Gastrocnemius medialis (tissue), 4 donors: ENCODE measurements at regions not wholly inside any gene's neighbourhood (a gene's known extent, or its start where the extent isn't known, plus 50 kb on each side); places are given as distances from the start of the nearest gene placed in this dataset.

Experiments used
- ATAC-seq, 2 donors: fragments of 150-250 bp; one replicate each; pipeline ENCODE4 v1.9.1; 2016
- DNase-seq, 2 donors: peaks; one replicate each; pipeline ENCODE4 v3.0.0-alpha.2; 2019
- H3K27ac ChIP-seq, 4 donors: fragments of 200-600 bp; sonication (generic); 1 replicate in 1 of 4; 2 replicates in 3 of 4; pipeline ENCODE4 v1.5.1; 2016 to 2018; ENCODE audit warnings: mild to moderate bottlenecking in 2 of 4, moderate library complexity in 1 of 4
- H3K27me3 ChIP-seq, 3 donors: fragments of 200-600 bp; sonication (generic) in 2 of 3; 1 replicate in 1 of 3; 2 replicates in 2 of 3; pipeline versions ENCODE4 v1.5.1 to v1.6.0; 2016 to 2019; ENCODE audit warnings: mild to moderate bottlenecking in 1 of 3, moderate library complexity in 1 of 3
- H3K36me3 ChIP-seq, 2 donors: fragments of 200-600 bp; sonication (generic) in 1 of 2; one replicate each; pipeline ENCODE4 v1.5.1; 2017 to 2018
- H3K4me1 ChIP-seq, 2 donors: fragments of 200-600 bp; sonication (generic) in 1 of 2; one replicate each; pipeline ENCODE4 v1.5.1; 2016 to 2017; ENCODE audit warnings: mild to moderate bottlenecking in 2 of 2
- H3K4me3 ChIP-seq, 4 donors: fragments of 200-600 bp; sonication (generic) in 3 of 4; 1 replicate in 1 of 4; 2 replicates in 3 of 4; pipeline ENCODE4 v1.5.1; 2016 to 2019; ENCODE audit warnings: mild to moderate bottlenecking in 2 of 4
- H3K9me3 ChIP-seq, 3 donors: fragments of 200-600 bp; sonication (generic) in 2 of 3; 1 replicate in 1 of 3; 2 replicates in 2 of 3; pipeline ENCODE4 v1.5.1; 2016 to 2019
- CTCF ChIP-seq, 5 experiments: fragments of 450-650 bp in 3 of 5; fragments of 200-600 bp in 2 of 5; sonication (generic) in 2 of 5; IDR thresholded peaks in 4 of 5; conservative IDR thresholded peaks in 1 of 5; 1 replicate in 4 of 5; 2 replicates in 1 of 5; pipeline ENCODE4 v1.5.1; 2016 to 2019; ENCODE audit warnings: antibody characterized with exemption in 5 of 5, mild to moderate bottlenecking in 3 of 5, moderate library complexity in 3 of 5
- POLR2A ChIP-seq, 2 donors: fragments of 450-650 bp; IDR thresholded peaks; one replicate each; pipeline ENCODE4 v1.6.1; 2017; ENCODE audit warnings: antibody characterized with exemption in 2 of 2, mild to moderate bottlenecking in 2 of 2, moderate library complexity in 2 of 2
- in situ Hi-C, 4 donors: fragments of 200-750 bp; cut with MboI; loops; one replicate each; pipeline versions ENCODE4 v1.15.0 to v1.8.0; 2017; ENCODE audit warnings: low sequenced_read_pairs in 4 of 4
- intact Hi-C: fragments of 100-400 bp; cut with DNase I; formaldehyde crosslinking; loops from one replicate; pipeline ENCODE4 v1.15.1; 2023; ENCODE audit warnings: low total_unique reads

GRCh38 chr1:99482286-99482685, 163.6 kb upstream of the PALMD start:
- Histone ChIP-seq H3K4me1 (no peaks in the 10 kb centered on the region), H3K27ac (no peak overlapping the region), H3K27me3 (no peaks in the 10 kb centered on the region), H3K9me3 (no peaks in the 10 kb centered on the region), H3K4me3 (no peak overlapping the region), H3K36me3 (no peaks in the 10 kb centered on the region)
- no peak for ATAC-seq
- in situ Hi-C loops: loop anchor here in 3 of 4 donors (10.0 to 25.0 kb wide), 3 partner anchors 295 to 307 kb away; no protein-coding TSS in a partner anchor
- TF ChIP-seq CTCF (IDR thresholded peaks at IDR 0.05 in 4 of 5, conservative IDR thresholded peaks at IDR 0.05 in 1 of 5): no peak
- TF ChIP-seq POLR2A (IDR thresholded peaks at IDR 0.05): no peak
- DNase-seq: no peak
- intact Hi-C loops: loop anchor here (5.0 kb wide), 2 partner anchors 165 to 225 kb away; partner anchors contain the start of gene PALMD

- no peak for ATAC-seq
- intact Hi-C loops: loop anchor here (5.0 kb wide), 2 partner anchors 165 to 225 kb away; partner anchors contain the start of gene PALMD
These were observed 163.2 kb upstream of the PALMD start for GRCh38 chr1:99482750-99483149.

GRCh38 chr1:99490031-99490430, 155.9 kb upstream of the PALMD start:
- Histone ChIP-seq H3K27me3 (no peaks in the 10 kb centered on the region), H3K4me1 (no peaks in the 10 kb centered on the region), H3K27ac (no peak overlapping the region), H3K36me3 (no peaks in the 10 kb centered on the region), H3K9me3 (no peaks in the 10 kb centered on the region), H3K4me3 (no peak overlapping the region)
- ATAC-seq (no peak), DNase-seq (no peak)
- TF ChIP-seq POLR2A (IDR thresholded peaks at IDR 0.05): no peak
- intact Hi-C loops: no loop called here
- in situ Hi-C loops: loop anchor here in 1 of 4 donors (25.0 kb wide), 1 partner anchor 303 kb away; no protein-coding TSS in a partner anchor

More at GRCh38 chr1:99482750-99483149, 163.2 kb upstream of the PALMD start:
- Histone ChIP-seq H3K27me3 (no peaks in the 10 kb centered on the region), H3K27ac (no peak overlapping the region), H3K4me3 (no peak overlapping the region), H3K36me3 (no peaks in the 10 kb centered on the region), H3K9me3 (no peaks in the 10 kb centered on the region), H3K4me1 (no peaks in the 10 kb centered on the region)
- in situ Hi-C loops: loop anchor here in 3 of 4 donors (10.0 to 25.0 kb wide), 3 partner anchors 295 to 308 kb away; no protein-coding TSS in a partner anchor
- TF ChIP-seq POLR2A (IDR thresholded peaks at IDR 0.05): no peak
- no peak for TF ChIP-seq CTCF (IDR thresholded peaks at IDR 0.05 in 4 of 5, conservative IDR thresholded peaks at IDR 0.05 in 1 of 5)
- no peak for DNase-seq

DNA sequence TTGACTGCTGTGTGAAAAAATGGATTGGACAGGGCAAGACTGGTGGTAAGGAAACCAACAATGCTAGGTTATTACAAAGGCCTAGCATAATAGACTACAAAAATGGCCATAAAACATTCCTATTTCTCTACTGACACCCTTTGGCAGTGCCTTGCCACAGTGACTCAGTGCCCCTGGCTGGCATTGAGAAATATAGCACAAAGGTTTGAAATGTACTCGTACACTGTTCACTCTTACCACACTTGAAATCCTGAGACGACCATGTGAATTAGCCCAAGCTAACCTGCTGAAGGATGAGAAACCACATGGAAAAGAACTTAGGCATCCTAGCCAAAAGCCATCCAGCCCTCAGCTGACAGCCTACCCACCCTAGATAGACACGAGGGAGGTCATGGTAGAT, 149.8 kb upstream of the PALMD start:
- ATAC-seq: no peak
- in situ Hi-C loops (loop anchor here in 1 of 4 donors (25.0 kb wide), 1 partner anchor 309 kb away; no protein-coding TSS in a partner anchor), intact Hi-C loops (no loop called here)
- H3K9me3 ChIP-seq: no peaks in the 10 kb centered on the region
- H3K27ac ChIP-seq: no peak overlapping the region
- no peaks in the 10 kb centered on the region for H3K36me3 ChIP-seq
- TF ChIP-seq POLR2A (IDR thresholded peaks at IDR 0.05) (no peak), CTCF (IDR thresholded peaks at IDR 0.05 in 4 of 5, conservative IDR thresholded peaks at IDR 0.05 in 1 of 5) (no peak)
- H3K4me1 ChIP-seq: no peaks in the 10 kb centered on the region
- H3K27me3 ChIP-seq: no peaks in the 10 kb centered on the region
- no peak overlapping the region for H3K4me3 ChIP-seq
- no peak for DNase-seq

DNA sequence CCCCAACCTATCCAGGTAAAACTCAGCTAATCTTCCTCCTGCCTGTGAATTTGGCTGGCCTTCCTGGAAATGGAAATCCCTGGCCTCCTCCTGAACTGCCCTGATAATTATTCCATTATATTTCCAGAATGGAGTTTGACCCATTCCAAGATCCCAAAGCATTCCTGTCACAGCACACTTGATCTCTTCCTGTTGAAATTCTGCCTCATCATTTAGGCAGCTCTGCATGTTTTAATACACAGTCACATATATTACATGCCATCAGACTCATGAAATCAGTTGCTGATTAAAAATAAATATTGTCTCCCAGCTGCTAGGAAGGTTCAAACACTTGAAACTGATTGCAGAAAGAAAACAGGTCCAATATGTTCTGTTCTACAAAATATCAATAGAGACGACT, 148.2 kb upstream of the PALMD start:
- DNase-seq: no peak
- no peaks in the 10 kb centered on the region for H3K9me3 ChIP-seq
- H3K27ac ChIP-seq: no peak overlapping the region
- H3K4me1 ChIP-seq: no peaks in the 10 kb centered on the region
- H3K36me3 ChIP-seq: no peaks in the 10 kb centered on the region
- no peak overlapping the region for H3K4me3 ChIP-seq
- intact Hi-C loops (no loop called here), in situ Hi-C loops (loop anchor here in 1 of 4 donors (25.0 kb wide), 1 partner anchor 310 kb away; no protein-coding TSS in a partner anchor)
- no peak for ATAC-seq
- TF ChIP-seq POLR2A (IDR thresholded peaks at IDR 0.05) (no peak), CTCF (IDR thresholded peaks at IDR 0.05 in 4 of 5, conservative IDR thresholded peaks at IDR 0.05 in 1 of 5) (no peak)
- H3K27me3 ChIP-seq: no peaks in the 10 kb centered on the region
